HG03159 (cell line): ENCODE measurements at regions not wholly inside any gene's neighbourhood (a gene's known extent, or its start where the extent isn't known, plus 50 kb on each side); places are given as distances from the start of the nearest gene placed in this dataset.

Source experiments
- ATAC-seq: cut with Tn5 transposase; IDR thresholded peaks from one replicate; pipeline ENCODE4 v1.9.1; 2021; ENCODE audit warnings: mild to moderate bottlenecking, moderate library complexity; ENCODE audit not compliant: unreplicated experiment

GRCh38 chr12:60034147-60034546 lies 438.3 kb downstream of the SLC16A7 start:
- no peak for ATAC-seq

GRCh38 chr12:60035835-60036234 lies 440.0 kb downstream of the SLC16A7 start:
- ATAC-seq: no peak

GRCh38 chr12:60042835-60043234 lies 447.0 kb downstream of the SLC16A7 start:
- no peak for ATAC-seq

- ATAC-seq: no peak
Observed at GRCh38 chr12:60043236-60043635, 447.4 kb downstream of the SLC16A7 start.

GRCh38 chr12:60052483-60052882 lies 456.7 kb downstream of the SLC16A7 start:
- ATAC-seq: no peak

GRCh38 chr12:60059180-60059579 lies 463.4 kb downstream of the SLC16A7 start:
- no peak for ATAC-seq

GRCh38 chr12:60066655-60067054 lies 470.8 kb downstream of the SLC16A7 start:
- ATAC-seq: no peak

- no peak for ATAC-seq
Observed at GRCh38 chr12:60070552-60070951, 474.7 kb downstream of the SLC16A7 start.

- no peak for ATAC-seq
Observed at GRCh38 chr12:60071759-60072191, 475.9 kb downstream of the SLC16A7 start.

- ATAC-seq: no peak
Observed at GRCh38 chr12:60072911-60073310, 477.1 kb downstream of the SLC16A7 start.

- no peak for ATAC-seq
Observed at GRCh38 chr12:60075091-60075490, 479.3 kb downstream of the SLC16A7 start.

GRCh38 chr12:60078026-60078425 lies 482.2 kb downstream of the SLC16A7 start:
- no peak for ATAC-seq

- no peak for ATAC-seq
Observed at GRCh38 chr12:60093428-60093827, 497.6 kb downstream of the SLC16A7 start.

GRCh38 chr12:60094436-60094835 lies 498.6 kb downstream of the SLC16A7 start:
- ATAC-seq: no peak

GRCh38 chr12:60096727-60097126 lies 500.9 kb downstream of the SLC16A7 start:
- ATAC-seq: no peak

- no peak for ATAC-seq
Observed at GRCh38 chr12:60100160-60100559, 504.3 kb downstream of the SLC16A7 start.

GRCh38 chr12:60100852-60101251 lies 505.0 kb downstream of the SLC16A7 start:
- ATAC-seq: no peak

GRCh38 chr12:60101715-60102114 lies 505.9 kb downstream of the SLC16A7 start:
- ATAC-seq: no peak

GRCh38 chr12:60106214-60106613 lies 510.4 kb downstream of the SLC16A7 start:
- ATAC-seq: no peak

- ATAC-seq: no peak
Observed at GRCh38 chr12:60107992-60108391, 512.2 kb downstream of the SLC16A7 start.

- no peak for ATAC-seq
Observed at GRCh38 chr12:60112063-60112462, 516.2 kb downstream of the SLC16A7 start.

- ATAC-seq: no peak
Observed at GRCh38 chr12:60112763-60113162, 516.9 kb downstream of the SLC16A7 start.

- no peak for ATAC-seq
Observed at GRCh38 chr12:60114169-60114568, 518.3 kb downstream of the SLC16A7 start.

- ATAC-seq: no peak
Observed at GRCh38 chr12:60119327-60119726, 523.5 kb downstream of the SLC16A7 start.
